ENCODE measurements at regions not wholly inside any gene's neighbourhood (a gene's known extent, or its start where the extent isn't known, plus 50 kb on each side); places are given as distances from the start of the nearest gene placed in this dataset.
"Not testable (repeated sequence)": the region's sequence is repeated elsewhere in the genome, so short reads cannot be mapped to it uniquely, and the experiment has no call there.

DNA sequence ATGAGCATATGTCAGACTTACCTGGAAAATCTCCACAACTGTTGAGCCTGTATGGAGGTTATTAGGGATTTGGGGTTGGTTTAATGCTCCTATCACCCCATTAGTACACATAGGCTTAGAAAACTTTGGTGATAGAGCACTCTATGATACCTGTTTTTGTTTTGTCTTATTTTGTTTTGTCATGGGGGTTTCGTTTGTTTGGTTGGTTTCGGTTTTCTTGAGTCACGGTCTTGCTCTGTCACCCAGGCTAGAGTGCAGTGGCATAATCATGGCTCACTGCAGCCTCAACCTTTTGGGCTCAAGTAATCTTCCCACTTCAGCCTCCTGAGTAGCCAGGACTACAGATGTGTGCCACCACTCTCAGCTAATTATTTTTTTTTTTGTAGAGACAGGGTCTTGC lies 70.0 kb downstream of the MZT1 start:
- no peak for DNase-seq (ENCODE audit: insufficient read length, low spot score)
- FAIRE-seq: no peak

DNA sequence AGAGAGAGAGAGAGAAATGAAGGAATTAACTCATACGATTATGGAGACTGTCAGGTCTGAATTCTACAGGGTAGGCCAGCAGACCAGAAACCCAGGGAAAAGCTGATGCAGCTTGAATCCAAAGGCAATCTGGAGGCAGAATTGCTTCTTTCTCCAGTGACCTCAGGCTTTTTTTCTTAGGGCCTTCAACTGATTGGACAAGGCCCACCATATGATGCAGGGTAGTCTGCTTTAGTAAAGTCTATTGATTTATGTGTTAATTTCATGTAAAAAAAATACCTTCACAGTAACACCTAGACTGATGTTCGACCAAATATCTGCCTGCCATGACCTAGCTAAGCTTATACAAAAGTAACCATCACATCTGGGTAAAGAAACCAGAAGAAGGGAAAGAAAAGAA lies 71.1 kb downstream of the MZT1 start:
- DNase-seq (ENCODE audit: insufficient read length, low spot score): no peak
- no peak for FAIRE-seq

DNA sequence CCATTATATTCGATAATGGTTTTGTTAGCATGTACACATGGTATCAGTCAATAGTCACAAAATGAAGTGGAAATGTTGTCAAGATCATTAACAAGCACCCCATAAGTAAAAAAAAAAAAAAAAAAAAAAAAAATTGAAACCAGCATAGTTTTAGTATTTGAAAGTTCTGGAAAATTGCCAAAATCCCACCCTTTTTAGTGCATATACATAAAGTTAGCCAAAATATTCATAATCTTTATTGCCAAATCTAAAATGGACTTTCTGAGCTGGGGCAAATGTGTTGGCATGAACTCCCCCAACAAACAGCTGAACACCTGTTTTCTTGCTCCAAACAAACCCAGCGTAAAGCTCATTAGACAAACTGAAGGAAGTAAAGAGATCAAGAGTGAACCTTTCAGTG lies 73.9 kb downstream of the MZT1 start:
- no peak for DNase-seq (ENCODE audit: insufficient read length, low spot score)
- no peak for FAIRE-seq

DNA sequence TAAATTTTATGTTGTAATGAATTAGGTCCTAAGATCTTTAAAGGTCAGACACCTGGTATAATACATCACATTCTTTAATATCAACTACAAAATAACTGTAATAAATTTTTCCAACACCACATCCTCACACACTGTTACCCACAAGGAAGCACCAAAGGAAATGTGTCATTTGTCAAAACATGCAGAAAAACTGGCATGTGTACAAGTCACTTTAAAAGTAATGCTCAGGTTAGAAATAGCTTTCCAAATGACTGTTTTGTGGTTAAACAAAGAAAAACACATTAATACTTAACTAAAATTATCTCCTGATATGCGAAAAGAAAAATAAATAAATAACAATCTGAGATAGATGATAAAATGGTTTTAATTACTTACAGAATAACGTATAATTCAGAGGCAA lies 74.7 kb downstream of the MZT1 start:
- no peak for FAIRE-seq
- no peak for DNase-seq (ENCODE audit: insufficient read length, low spot score)

DNA sequence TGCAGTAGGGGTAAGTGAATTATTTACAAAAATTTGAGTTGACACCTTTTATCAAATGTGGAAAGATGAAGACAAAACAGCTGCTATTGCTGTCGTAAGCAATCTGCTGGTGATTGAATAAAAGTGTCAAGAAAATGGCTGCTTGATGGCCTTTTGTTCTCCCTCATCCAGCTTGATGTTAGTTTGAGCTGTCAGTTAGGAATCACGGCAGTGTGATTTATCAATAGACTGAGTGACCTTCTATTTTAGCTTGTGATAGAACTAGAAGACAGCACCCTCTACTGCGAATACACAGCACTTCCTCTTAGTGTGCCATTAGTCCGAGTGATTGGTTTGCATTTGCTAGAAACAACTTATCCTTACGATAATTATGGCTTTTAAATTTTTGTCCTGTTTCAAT lies 76.3 kb downstream of the MZT1 start:
- no peak for DNase-seq (ENCODE audit: insufficient read length, low spot score)
- no peak for FAIRE-seq

DNA sequence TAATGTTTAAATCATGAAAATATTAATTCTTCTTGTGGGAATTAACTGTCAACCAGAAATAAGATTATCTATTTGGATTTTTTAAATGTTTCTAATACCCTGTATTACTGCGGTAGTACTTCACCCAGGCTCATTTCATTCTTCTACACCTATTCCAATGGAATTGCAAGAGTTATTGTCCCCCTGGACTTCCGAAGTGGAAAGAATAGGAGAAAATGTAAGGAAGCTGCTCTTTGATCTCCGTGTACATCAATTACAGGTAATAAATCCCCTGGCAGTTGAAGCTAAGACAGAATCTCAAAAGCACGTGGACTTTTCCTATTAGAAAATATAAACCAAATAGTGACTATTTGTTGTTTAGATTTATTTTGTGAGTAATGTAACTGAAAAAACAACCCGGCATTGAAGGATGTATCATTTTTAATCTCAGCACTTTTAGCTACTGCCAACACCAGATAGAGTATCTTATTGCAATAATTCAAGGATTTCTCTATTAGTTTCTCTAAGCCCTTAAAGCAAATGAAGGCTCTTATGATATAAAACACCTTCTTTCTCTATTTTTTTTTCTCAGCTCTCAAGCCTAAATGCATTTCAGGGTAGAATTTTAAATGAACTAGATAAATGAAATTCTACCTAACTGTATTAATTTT lies 77.3 kb downstream of the MZT1 start:
- no peak for FAIRE-seq

DNA sequence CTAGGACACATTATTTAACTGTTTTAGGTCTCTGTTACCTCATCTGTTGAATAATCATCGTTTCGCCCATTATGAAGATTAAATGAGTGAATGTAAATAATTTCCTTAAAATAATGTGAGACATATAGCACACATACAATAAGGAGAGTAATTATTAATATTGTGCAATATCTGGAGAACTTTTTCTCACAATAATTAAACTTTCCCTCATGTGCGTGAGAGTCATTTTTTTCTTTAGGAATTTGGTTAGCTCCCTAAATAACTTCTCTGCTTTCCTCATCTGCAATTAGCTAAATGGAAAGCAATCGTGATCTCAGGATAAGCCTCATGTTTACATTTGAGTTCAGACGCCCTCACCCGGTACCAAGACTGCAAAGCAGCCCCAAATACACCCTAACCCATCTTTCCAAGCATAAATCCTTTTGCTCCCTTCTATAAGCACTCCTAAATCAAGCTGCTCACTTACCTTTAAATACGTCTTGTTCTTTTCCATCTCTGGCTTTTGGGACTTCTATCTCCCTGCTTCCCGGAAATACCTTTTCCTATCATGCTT lies 78.8 kb downstream of the MZT1 start:
- FAIRE-seq: no peak
- no peak for DNase-seq (ENCODE audit: insufficient read length, low spot score)

More for the DNA sequence above, 77.3 kb downstream of the MZT1 start:
- DNase-seq (ENCODE audit: insufficient read length, low spot score): no peak

DNA sequence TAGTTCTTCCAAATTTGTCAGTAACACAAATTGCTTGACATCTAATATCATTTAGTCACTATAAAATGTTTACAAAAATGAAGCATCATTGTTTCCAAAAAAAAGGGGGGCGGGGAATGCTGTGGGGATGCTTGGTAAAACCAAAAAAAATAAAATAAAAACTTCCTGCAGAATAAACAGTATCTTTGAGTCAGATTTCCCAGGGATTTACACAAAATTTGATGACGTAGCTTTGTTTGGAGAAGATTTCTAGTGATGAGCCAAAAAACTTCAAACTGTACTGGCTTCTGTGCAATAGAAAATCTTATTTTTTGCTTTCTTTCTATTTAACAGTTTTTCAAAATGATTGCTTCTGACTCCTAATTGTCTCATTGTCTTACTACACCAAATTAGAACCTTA lies 80.0 kb downstream of the MZT1 start:
- FAIRE-seq (no peak), DNase-seq (ENCODE audit: insufficient read length, low spot score) (no peak)

DNA sequence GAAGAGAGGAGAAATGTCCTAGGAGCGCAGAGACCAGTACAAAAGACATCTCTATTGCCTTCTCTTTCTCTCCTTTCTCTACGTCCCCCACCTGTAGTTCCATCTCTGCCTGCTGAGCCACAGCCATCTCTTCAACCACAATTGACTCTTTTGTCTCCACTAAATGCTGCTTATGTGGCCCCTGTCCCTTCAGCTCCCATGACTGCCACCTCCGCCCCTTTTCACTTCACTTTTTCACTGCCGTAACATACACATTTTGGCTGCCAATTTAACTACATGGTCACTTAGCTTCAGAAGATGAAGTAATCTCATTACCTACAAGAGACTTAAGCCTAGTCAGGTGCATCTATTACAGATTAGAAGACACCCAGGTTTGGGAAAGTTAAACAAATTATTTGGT lies 81.9 kb downstream of the MZT1 start:
- FAIRE-seq: no peak
- no peak for DNase-seq (ENCODE audit: insufficient read length, low spot score)

DNA sequence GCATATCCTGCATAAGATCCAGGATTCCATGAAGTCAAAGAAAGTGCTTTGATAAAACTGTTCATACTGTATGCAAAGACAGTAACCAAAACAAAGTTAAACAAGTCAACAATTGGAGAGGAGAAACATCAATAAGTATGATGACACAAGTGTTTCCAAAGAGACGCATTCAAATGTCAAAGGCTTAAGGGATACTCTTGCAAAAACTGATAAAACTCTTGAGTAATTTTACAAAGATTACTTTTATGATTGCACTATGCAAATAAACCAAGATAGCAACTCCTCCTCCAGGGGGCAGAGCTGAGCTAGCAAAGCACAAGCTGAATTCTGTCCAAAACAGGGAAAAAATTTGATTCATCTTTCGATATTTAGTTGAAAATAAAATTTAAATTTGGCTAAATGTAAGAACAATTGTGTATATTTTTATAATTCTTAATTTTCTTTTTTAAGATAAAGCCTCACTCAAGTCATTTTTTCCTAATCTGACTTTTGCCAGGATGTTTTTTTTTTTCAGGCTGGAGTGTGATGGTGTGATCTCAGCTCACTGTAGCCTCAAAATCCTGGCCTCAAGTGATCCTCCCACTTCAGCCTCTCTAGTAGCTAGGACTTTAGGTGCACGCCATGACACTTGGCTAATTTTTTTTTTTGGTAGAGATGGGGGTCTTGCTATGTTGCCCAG lies 84.0 kb downstream of the MZT1 start:
- FAIRE-seq (no peak), DNase-seq (ENCODE audit: insufficient read length, low spot score) (no peak)

DNA sequence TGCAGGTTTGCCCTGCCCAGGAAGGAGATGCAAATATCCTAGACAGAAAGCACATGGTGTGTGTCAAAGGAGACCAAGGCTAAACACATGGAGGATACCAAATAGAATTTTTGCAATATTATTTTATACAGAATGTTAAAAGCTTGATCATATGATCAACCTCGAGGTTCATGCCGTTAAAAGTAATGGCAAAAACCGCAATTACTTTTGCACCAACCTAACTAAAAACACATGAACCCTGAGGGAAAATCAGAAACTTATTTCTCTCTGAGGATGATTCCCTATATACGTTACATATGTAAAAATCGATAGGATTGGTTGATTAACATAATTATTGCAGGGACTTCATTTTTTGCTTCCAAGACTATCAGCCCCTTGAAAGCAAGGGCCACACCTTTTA lies 88.1 kb downstream of the MZT1 start:
- DNase-seq (ENCODE audit: insufficient read length, low spot score): no peak
- FAIRE-seq: no peak

DNA sequence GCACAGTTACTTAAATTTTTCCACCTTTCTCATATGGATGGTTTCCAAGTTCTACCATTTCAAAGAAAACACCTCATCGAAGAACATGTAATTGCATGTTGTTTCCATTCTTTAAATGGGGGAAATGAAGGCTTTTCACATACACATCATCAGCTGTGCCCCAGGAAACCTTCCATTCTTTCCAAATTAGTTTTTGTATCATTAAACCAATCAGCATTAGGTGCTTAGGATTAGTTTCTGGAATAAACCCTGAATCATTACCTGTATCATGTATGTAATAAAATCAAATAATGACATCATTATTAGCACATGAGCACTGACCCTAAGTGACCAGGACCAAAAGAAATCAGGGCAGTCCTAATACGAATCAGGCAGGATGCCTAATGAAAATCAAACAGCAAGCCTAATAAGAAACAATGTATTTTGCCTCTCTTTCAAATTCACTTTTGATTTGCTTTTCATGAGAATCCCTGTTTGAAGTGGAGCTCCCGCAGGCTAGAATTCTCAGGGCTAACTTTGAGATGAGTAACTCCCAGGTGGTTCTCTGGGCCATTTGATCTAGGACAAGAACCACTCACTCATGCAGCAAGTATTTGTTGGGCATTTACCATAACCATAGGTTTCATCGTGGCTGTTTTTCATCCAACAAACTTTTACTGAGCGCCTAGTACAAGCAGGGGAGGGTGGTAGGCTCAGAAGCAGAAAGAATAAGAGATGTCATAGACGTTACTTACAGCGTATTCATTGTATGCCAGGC lies 89.2 kb downstream of the MZT1 start:
- no peak for FAIRE-seq

DNA sequence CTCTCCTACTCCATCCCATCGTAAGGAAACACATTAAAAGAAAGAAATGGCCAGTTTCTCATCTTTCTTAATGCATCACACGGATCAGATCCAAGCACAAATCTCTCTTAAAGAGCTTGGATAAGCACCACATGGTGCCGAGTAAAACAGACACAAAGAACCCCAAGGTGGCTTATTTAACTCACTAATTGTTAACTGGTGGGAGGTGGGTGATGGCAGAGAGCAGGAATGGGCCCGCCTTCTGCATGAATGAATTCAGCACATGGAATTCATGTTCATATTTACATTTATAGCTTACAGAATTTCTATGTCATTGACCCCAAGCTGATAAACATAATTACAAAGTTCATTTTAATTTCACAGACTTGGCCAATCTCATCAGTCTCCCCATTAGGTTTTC lies 89.9 kb downstream of the MZT1 start:
- DNase-seq (ENCODE audit: insufficient read length, low spot score) (no peak), FAIRE-seq (no peak)

More for the DNA sequence above, 89.2 kb downstream of the MZT1 start:
- no peak for DNase-seq (ENCODE audit: insufficient read length, low spot score)

DNA sequence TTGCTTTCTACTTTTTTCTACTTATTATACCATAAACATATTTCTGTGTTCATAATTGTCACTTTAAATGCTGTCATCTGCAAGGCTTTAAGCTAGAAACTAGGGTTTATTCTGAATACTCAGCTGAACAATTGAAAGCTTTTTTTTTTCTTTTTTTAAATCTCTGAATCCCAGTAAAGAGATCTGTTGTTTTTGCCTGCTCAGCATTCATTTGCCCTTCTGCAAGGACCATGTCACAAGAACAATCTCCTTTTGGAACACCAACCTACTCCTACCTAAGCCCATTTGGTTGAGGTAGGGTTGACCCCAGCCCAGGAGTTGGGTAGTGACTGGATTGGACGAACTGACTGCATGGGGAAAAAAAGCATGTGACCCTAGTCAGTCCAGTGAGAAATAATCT lies 92.6 kb downstream of the MZT1 start:
- FAIRE-seq (no peak), DNase-seq (ENCODE audit: insufficient read length, low spot score) (no peak)

DNA sequence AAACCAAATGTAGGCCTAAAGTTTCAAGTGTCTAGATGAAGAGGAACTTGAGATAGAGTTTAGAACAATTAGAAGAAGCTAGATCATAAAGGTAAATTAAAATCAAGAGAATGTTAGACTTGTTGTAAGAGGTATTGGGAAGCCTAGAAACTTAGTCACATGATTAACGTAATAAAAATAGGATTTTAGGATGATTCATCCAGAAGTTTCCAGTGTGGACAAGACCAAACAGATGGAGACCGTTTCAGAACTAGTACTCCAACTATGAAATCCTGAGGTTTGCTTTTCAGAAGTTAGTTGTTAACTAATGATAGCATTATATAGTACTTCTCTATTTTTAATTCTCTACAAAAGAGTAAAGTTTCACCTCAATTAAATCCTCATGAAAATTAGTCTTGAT lies 104.9 kb downstream of the MZT1 start:
- no peak for FAIRE-seq

DNA sequence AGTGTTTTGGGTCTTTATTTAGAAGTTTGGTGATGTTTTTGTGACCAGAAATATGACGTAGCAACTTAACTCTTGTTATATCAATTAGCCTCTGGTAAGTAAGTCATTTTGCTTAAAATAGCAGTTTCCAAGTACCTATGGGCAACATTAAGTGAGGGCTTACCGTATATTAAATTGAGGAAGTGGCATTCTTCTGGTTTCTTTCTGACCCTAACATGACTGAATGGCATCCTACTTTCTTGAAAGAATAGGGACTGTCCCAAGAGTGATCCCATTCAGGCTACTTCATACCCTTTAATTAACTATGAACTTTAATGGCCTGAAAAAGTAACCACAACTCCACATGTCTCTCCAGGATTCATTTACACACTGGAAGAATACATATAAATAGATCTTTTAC lies 106.6 kb downstream of the MZT1 start:
- FAIRE-seq (no peak), DNase-seq (ENCODE audit: insufficient read length, low spot score) (no peak)

More for the DNA sequence above, 104.9 kb downstream of the MZT1 start:
- no peak for DNase-seq (ENCODE audit: insufficient read length, low spot score)

DNA sequence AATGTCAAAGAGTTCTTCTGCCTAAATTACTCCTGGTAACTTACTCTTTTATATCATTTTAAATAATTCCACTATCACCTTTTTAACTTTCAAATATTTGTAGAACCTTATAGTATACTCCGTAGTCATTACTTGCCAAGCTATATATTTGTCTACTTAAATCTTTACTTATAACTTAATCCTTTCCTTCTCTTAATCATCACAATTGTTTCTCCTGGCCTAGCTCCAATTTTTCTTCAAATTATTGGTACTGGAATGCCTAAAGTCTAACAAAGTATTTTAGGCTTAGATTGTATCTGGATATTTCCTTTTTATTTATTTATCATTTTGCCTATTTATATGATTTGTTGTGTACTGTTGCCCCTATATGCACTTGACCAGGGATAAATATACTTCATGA lies 109.5 kb downstream of the MZT1 start:
- FAIRE-seq (no peak), DNase-seq (ENCODE audit: insufficient read length, low spot score) (no peak)

DNA sequence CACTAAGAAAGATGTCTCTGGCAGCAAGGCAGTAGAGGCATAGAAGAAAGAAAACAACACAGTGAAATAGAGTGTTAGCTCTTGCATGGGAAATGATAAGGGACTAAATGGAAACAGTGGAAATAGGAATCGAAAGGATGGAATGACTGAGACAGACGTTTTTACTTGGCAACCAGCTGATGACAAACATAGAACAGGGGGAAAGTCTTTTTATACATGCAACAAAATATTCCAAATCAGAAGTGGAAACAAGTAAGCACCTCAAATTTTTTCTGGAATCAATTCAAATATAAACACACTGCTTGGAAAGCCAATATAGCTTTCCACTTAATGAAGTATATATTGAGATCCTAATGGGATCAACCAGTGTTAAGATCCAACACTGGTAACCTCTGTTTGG lies 110.2 kb downstream of the MZT1 start:
- FAIRE-seq: no peak
- DNase-seq (ENCODE audit: insufficient read length, low spot score): no peak

DNA sequence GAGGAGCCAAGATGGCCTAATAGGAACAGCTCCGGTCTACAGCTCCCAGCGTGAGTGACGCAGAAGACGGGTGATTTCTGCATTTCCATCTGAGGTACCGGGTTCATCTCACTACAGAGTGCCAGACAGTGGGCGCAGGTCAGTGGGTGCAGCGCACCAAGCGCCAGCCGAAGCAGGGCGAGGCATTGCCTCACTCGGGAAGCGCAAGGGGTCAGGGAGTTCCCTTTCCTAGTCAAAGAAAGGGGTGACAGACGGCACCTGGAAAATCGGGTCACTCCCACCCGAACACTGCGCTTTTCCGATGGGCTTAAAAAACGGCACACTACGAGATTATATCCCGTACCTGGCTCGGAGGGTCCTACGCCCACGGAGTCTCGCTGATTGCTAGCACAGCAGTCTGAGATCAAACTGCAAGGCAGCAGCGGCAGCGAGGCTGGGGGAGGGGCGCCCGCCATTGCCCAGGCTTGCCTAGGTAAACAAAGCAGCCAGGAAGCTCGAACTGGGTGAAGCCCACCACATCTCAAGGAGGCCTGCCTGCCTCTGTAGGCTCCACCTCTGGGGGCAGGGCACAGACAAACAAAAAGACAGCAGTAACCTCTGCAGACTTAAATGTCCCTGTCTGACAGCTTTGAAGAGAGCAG lies 117.1 kb downstream of the MZT1 start:
- not testable (repeated sequence) for DNase-seq (ENCODE audit: insufficient read length, low spot score); FAIRE-seq

DNA sequence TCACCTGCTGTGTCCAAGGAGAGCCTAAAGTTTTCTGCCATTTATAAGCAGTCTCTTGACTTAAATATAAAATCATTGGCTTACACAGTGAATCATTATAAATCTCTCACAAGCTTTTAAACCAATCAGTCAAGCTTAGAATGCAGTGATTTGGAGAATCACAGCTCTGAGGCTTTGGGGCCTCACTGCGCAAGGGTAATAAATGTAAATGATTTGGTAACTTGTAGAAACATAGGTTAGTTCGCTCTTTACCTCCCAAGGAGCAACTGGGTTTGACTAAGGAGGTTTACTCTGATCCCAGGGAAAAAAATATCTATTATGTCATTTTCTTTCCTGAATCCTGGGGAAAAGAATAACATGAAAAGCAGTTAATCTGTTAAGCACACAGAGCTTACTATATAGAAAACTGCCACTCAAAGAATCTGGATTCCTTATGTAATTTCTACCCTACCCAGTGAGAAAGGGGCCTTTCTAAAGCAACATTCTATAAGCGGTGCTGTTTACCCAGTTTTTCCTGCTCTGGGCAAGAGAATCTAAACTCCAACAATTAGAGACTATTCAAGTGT lies 128.2 kb downstream of the MZT1 start:
- FAIRE-seq (no peak), DNase-seq (ENCODE audit: insufficient read length, low spot score) (no peak)

All from HTR-8/SVneo (cell line).